HuH-7 (cell line): ENCODE measurements at regions not wholly inside any gene's neighbourhood (a gene's known extent, or its start where the extent isn't known, plus 50 kb on each side); places are given as distances from the start of the nearest gene placed in this dataset.
"Not testable (repeated sequence)": the region's sequence is repeated elsewhere in the genome, so short reads cannot be mapped to it uniquely, and the experiment has no call there.

ENCODE experiments used
- DNase-seq: peaks from one replicate; pipeline ENCODE4 v3.0.0; 2011; ENCODE audit warnings: low spot score

- no peak for DNase-seq
These were observed 908.7 kb upstream of the CDH9 start for GRCh38 chr5:27947088-27947487.

- DNase-seq = no peak
These were observed 906.1 kb upstream of the CDH9 start for GRCh38 chr5:27944471-27944870.

GRCh38 chr5:27938989-27939388, 900.6 kb upstream of the CDH9 start:
- DNase-seq = no peak

- no peak for DNase-seq
These were observed 889.7 kb upstream of the CDH9 start for GRCh38 chr5:27928060-27928459.

GRCh38 chr5:27911216-27911615, 872.8 kb upstream of the CDH9 start:
- DNase-seq = no peak

GRCh38 chr5:27908341-27908740, 870.0 kb upstream of the CDH9 start:
- DNase-seq = no peak

GRCh38 chr5:27906931-27907601, 868.7 kb upstream of the CDH9 start:
- DNase-seq = no peak

GRCh38 chr5:27906481-27906880, 868.1 kb upstream of the CDH9 start:
- no peak for DNase-seq

GRCh38 chr5:27900761-27901160, 862.4 kb upstream of the CDH9 start:
- no peak for DNase-seq

- DNase-seq = no peak
These were observed 837.7 kb upstream of the CDH9 start for GRCh38 chr5:27876071-27876470.

- no peak for DNase-seq
These were observed 836.8 kb upstream of the CDH9 start for GRCh38 chr5:27875148-27875547.

- DNase-seq = no peak
These were observed 829.9 kb upstream of the CDH9 start for GRCh38 chr5:27868292-27868691.

GRCh38 chr5:27855491-27855890, 817.1 kb upstream of the CDH9 start:
- DNase-seq = no peak

GRCh38 chr5:27854243-27854852, 816.0 kb upstream of the CDH9 start:
- DNase-seq = no peak

GRCh38 chr5:27845248-27845647, 806.9 kb upstream of the CDH9 start:
- DNase-seq = no peak

- not testable (repeated sequence) for DNase-seq
These were observed 798.3 kb upstream of the CDH9 start for GRCh38 chr5:27836704-27837103.

- DNase-seq = no peak
These were observed 794.5 kb upstream of the CDH9 start for GRCh38 chr5:27832886-27833285.

- no peak for DNase-seq
These were observed 792.2 kb upstream of the CDH9 start for GRCh38 chr5:27830546-27830945.

GRCh38 chr5:27821681-27822080, 783.3 kb upstream of the CDH9 start:
- DNase-seq = no peak

- no peak for DNase-seq
These were observed 780.5 kb upstream of the CDH9 start for GRCh38 chr5:27818888-27819287.

GRCh38 chr5:27814983-27815382, 776.6 kb upstream of the CDH9 start:
- no peak for DNase-seq

- no peak for DNase-seq
These were observed 775.9 kb upstream of the CDH9 start for GRCh38 chr5:27814286-27814685.

GRCh38 chr5:27810458-27810857, 772.1 kb upstream of the CDH9 start:
- DNase-seq = no peak

- no peak for DNase-seq
These were observed 758.8 kb upstream of the CDH9 start for GRCh38 chr5:27797220-27797619.
